ENCODE measurements at regions not wholly inside any gene's neighbourhood (a gene's known extent, or its start where the extent isn't known, plus 50 kb on each side); places are given as distances from the start of the nearest gene placed in this dataset.

DNA sequence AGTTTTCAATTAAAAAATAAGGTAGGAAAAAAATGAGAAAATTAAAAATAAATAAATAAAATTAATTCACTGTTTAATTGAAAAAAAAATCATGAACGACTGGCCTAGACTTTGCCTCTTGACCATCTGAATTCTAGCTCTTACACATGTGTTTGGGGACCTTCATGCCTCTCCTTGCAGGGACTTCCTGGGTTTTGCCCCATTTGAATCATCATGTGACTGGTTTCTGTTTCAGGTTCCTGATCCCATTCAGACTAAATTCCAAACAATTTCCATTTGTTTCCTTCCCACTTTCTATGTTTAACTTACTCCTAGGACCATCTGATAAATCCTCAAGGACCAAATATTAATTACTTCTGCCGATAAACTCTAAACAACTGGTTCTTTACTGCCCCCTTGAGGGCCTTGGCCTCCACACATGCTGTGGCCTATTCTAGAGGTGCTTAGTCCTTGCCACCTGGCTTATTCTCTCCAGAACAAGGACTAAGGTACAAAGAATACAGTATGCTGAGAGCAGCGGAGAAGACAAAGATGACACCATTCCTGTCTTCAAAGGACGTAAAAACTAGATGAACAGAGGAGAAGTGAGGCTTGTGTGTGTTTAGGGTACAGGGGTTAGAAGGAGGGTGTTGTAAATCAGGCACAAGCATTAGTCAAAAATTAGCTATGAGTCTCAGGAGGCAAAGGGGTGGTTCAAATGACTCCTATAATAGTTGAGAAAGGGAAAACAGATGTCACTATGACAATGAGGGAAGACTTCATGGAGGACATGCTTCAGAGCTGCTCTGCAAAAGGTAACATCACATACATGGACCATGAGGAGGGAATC, 125.8 kb upstream of the AVPR1A start:
- TF ChIP-seq, protein P1, sequence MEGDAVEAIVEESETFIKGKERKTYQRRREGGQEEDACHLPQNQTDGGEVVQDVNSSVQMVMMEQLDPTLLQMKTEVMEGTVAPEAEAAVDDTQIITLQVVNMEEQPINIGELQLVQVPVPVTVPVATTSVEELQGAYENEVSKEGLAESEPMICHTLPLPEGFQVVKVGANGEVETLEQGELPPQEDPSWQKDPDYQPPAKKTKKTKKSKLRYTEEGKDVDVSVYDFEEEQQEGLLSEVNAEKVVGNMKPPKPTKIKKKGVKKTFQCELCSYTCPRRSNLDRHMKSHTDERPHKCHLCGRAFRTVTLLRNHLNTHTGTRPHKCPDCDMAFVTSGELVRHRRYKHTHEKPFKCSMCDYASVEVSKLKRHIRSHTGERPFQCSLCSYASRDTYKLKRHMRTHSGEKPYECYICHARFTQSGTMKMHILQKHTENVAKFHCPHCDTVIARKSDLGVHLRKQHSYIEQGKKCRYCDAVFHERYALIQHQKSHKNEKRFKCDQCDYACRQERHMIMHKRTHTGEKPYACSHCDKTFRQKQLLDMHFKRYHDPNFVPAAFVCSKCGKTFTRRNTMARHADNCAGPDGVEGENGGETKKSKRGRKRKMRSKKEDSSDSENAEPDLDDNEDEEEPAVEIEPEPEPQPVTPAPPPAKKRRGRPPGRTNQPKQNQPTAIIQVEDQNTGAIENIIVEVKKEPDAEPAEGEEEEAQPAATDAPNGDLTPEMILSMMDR (IDR thresholded peaks at IDR 0.05) = peak in 1 of 3 experiments; percentile 29
- TF ChIP-seq POLR2AphosphoS5 (IDR thresholded peaks at IDR 0.05) = no peak
- no peak for TF ChIP-seq POLR2A (IDR thresholded peaks at IDR 0.05; ENCODE audit: low read depth)
- no peak for TF ChIP-seq EP300 (IDR thresholded peaks at IDR 0.05)
